Neural crest cell (in vitro differentiated cells): ENCODE measurements at regions not wholly inside any gene's neighbourhood (a gene's known extent, or its start where the extent isn't known, plus 50 kb on each side); places are given as distances from the start of the nearest gene placed in this dataset.

Experiments
- DNase-seq: peaks from one replicate; pipeline ENCODE4 v3.0.0; 2021; ENCODE audit warnings: low read depth, mixed read lengths, low spot score
- H3K27ac Mint-ChIP-seq: one replicate; pipeline ENCODE4 v1.8.0; 2021; ENCODE audit warnings: mild to moderate bottlenecking, mixed read lengths; ENCODE audit not compliant: unreplicated experiment
- H3K27me3 Mint-ChIP-seq: 2 replicates; pipeline ENCODE4 v1.8.0; 2021; ENCODE audit warnings: low read depth, mild to moderate bottlenecking, mixed read lengths
- H3K36me3 Mint-ChIP-seq: 2 replicates; pipeline ENCODE4 v1.8.0; 2021; ENCODE audit warnings: low read depth, mild to moderate bottlenecking, mixed read lengths
- H3K4me1 Mint-ChIP-seq: 2 replicates; pipeline ENCODE4 v1.8.0; 2021; ENCODE audit warnings: mixed read lengths
- H3K4me3 Mint-ChIP-seq: one replicate; pipeline ENCODE4 v1.8.0; 2021; ENCODE audit warnings: mild to moderate bottlenecking, mixed read lengths
- H3K9me3 Mint-ChIP-seq: 2 replicates; pipeline ENCODE4 v1.8.0; 2021; ENCODE audit warnings: mixed read lengths
- TF ChIP-seq, protein P1 (sequence below): fragments of 200-600 bp; sonication (generic); conservative IDR thresholded peaks from 2 replicates; pipeline ENCODE4 v1.5.0; 2021; ENCODE audit warnings: antibody characterized with exemption, mild to moderate bottlenecking

DNA sequence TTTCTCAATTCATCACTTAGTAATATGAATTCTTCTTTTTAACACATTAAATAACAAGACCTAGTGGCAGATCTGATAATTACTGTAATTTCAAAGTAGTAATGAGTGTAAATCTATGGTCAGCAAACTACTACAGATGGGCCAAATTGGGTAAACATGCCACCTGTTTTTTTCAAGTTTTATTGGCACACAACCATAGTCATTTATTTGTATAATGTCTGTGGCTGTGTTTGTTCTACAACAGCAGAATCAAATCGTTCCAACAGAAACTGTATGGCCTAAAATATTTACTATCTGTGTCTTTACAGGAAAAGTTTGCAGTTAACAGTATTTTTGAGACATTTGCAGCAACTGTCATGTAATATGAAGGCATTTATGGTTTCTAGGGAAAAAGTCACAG is 86.1 kb upstream of the EYA2 start:
- Mint-ChIP-seq H3K4me1 (no peaks in the 10 kb centered on the region), H3K9me3 (no peaks in the 10 kb centered on the region), H3K4me3 (no peak overlapping the region), H3K27ac (no peak overlapping the region), H3K27me3 (peaks cover 8% of the 10 kb centered on the region), H3K36me3 (no peaks in the 10 kb centered on the region)
- no peak for DNase-seq
- TF ChIP-seq, protein P1, sequence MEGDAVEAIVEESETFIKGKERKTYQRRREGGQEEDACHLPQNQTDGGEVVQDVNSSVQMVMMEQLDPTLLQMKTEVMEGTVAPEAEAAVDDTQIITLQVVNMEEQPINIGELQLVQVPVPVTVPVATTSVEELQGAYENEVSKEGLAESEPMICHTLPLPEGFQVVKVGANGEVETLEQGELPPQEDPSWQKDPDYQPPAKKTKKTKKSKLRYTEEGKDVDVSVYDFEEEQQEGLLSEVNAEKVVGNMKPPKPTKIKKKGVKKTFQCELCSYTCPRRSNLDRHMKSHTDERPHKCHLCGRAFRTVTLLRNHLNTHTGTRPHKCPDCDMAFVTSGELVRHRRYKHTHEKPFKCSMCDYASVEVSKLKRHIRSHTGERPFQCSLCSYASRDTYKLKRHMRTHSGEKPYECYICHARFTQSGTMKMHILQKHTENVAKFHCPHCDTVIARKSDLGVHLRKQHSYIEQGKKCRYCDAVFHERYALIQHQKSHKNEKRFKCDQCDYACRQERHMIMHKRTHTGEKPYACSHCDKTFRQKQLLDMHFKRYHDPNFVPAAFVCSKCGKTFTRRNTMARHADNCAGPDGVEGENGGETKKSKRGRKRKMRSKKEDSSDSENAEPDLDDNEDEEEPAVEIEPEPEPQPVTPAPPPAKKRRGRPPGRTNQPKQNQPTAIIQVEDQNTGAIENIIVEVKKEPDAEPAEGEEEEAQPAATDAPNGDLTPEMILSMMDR = no peak

DNA sequence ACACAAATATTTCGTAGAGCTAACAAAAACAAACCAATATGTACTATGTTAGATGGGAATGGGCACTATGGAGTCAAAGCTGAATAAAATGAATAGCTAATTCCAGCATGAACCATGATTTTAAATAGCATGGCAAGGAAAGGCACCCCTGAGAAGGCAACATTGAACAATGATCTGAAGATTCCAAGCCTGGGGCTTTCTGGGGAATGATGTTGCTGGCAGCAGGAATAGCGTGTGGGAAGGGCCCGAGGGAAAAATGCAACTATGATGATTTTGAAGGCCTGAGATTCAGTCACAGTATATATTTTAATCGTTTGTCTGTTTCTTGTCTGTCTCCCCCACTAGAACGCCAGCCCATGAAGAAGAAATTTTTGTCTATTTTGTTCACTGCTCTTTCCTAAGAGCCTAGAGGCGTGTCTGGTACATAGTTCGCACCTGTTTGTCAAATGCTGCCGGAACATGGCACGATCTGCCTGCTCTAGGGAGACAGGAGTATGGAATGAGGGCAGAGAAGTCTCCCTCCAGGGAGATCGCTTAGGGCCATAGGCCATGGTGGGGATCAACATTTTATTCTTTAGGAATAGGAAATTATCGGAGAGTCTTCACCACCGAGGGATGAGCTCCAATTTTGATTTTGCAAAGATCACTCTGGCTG is 84.8 kb upstream of the EYA2 start:
- Mint-ChIP-seq H3K4me3 (no peak overlapping the region), H3K27me3 (peaks cover 10% of the 10 kb centered on the region), H3K4me1 (peaks cover 5% of the 10 kb centered on the region), H3K9me3 (no peaks in the 10 kb centered on the region), H3K36me3 (no peaks in the 10 kb centered on the region), H3K27ac (peak overlapping the region; percentile 32)
- TF ChIP-seq, protein P1 = no peak
- DNase-seq = no peak

DNA sequence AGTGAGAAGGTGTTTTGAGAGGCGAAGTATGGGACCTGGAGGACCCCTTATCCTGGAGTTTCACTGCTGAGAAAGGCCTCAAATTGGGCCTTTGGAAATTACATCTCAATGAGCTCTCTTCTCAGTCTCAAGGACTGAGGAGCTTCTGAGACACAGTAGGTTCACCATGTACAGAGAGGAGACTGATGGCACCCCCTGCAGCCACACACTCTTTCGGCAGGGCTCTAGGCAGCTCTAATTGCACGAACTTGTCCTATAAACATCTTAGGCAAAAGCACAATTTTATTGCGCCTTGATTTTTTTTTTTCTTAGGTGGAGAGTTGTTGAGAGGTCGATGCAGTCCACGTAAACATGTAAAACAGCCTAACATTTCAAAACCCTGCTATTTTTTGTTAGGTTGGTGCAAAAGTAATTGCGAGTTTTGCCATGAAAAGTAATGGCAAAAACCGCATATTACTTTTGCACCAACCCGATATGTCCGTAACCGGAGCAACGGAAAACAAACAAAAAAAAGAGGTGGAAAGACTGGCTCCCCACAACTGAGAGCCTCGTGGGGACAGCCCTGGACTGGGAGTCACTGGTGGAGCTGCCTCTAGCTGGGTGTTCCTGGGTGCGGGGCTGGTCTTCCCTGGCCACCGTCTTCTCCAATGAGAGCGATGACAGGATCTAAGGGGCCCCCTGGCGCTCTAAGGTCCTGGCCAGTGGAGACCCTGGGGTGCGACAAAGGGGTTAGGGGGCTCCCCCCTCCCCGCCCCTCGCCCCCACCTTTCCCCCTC is 84.0 kb upstream of the EYA2 start:
- Mint-ChIP-seq H3K4me1 (peaks cover 11% of the 10 kb centered on the region), H3K27ac (no peak overlapping the region), H3K9me3 (no peaks in the 10 kb centered on the region), H3K4me3 (no peak overlapping the region), H3K36me3 (no peaks in the 10 kb centered on the region), H3K27me3 (peaks cover 16% of the 10 kb centered on the region)
- TF ChIP-seq, protein P1 = no peak
- DNase-seq = no peak

DNA sequence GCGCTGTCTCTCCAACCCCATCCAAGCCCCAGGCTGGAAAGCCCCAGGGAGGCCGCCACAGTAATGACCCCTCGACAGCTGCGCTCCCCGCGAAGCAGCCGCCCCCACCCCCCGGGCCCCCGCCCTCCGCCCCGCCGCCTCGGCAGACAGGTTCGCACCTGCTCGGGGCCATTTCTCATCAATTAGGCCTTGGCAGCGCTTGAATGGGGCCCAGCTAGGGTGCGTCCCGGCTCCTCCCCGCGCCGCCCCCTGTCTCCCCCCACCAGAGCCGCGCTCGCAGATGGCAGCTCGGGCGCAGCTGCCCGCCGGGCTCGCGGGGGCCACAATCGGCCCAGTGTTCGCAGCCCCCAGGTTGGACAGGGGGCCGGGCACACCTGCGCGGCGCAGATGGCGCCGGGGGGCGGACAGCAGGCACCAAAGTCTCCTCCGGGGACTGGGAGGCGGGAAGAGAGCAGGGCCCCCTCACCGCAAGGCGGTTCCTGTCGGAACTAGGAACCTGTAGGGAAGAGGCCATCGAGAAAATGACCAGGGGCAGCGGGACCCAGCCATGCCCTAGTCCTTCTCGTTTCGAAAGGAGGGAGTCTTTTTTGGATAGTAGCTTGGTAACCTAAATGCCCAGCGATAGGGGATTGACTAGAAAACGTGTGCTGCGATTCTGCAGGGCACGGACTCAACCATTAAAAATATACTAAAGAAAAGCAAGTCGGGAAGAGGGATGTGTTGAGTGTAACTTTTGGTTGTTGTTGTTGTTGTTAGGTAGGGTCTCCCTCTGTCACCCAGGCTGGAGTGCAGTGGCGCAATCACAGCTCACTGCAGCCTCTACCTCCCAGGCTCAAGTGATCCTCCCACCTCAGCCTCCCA is 83.2 kb upstream of the EYA2 start:
- DNase-seq = no peak
- no peaks in the 10 kb centered on the region for H3K36me3 Mint-ChIP-seq
- H3K4me1 Mint-ChIP-seq = peaks cover 13% of the 10 kb centered on the region
- no peaks in the 10 kb centered on the region for H3K9me3 Mint-ChIP-seq
- peaks cover 24% of the 10 kb centered on the region for H3K27me3 Mint-ChIP-seq
- H3K4me3 Mint-ChIP-seq = no peak overlapping the region
- TF ChIP-seq, protein P1 = no peak
- H3K27ac Mint-ChIP-seq = no peak overlapping the region

DNA sequence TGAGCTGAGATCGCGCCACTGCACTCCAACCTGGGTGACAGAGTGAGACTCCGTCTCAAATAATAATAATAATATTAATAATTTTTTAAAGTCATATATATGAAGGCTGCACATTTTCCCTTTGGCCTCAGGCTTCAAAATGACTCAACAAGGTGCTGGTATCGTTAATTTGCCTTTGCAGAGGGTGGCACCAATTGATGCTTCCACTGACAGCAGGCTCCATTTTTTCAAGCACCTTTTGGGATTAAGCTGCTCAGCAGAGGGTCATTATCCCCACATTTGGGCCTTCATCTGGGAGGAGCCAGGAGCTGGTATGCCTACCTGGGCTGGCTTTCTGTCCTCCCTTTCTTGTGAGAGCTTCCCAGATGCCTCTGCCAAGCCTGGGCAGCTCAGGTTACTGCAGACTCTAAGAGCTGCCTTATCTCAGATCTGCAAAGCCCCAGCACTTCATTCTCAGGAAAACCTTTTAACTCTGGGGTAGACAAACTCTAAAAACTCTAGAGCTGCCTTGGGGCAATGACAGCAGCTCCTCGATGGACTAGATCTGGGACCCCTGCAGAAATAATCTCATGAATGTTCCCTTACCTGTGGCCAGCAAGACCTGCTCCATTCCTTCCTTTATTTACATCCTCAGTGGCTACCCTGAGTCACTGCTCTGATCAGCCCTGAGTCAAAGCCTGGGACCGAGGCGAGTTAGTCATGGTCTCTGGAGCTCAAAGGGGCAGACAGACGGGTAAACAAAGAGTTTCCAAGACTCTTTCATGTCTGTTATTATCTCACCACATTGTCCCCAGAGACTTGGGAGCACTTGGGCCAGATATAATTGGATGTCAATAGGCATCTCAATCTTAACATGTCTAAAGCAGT is 80.0 kb upstream of the EYA2 start:
- DNase-seq = peak; percentile 13
- no peak overlapping the region for H3K4me3 Mint-ChIP-seq
- H3K9me3 Mint-ChIP-seq = no peaks in the 10 kb centered on the region
- peaks cover 13% of the 10 kb centered on the region for H3K4me1 Mint-ChIP-seq
- H3K36me3 Mint-ChIP-seq = no peaks in the 10 kb centered on the region
- TF ChIP-seq, protein P1 = no peak
- peaks cover 46% of the 10 kb centered on the region for H3K27me3 Mint-ChIP-seq
- no peak overlapping the region for H3K27ac Mint-ChIP-seq
